PFSK-1 (cell line): ENCODE measurements at regions not wholly inside any gene's neighbourhood (a gene's known extent, or its start where the extent isn't known, plus 50 kb on each side); places are given as distances from the start of the nearest gene placed in this dataset.

ENCODE experiments used
- FOXP2 ChIP-seq: optimal IDR thresholded peaks from 2 replicates; pipeline ENCODE3; 2011; ENCODE audit warnings: borderline replicate concordance, control low read depth, inconsistent platforms; ENCODE audit not compliant: insufficient read depth; ENCODE audit errors: extremely low read length, extremely low read depth
- POLR2AphosphoS5 ChIP-seq: IDR thresholded peaks from 2 replicates; pipeline ENCODE4 v1.6.1; 2012; ENCODE audit warnings: low read depth, mild to moderate bottlenecking, control low read depth, low read length, moderate library complexity
- SIN3A ChIP-seq: IDR thresholded peaks from 2 replicates; pipeline ENCODE4 v1.6.1; 2012; ENCODE audit warnings: mild to moderate bottlenecking, low read length, moderate library complexity, borderline replicate concordance; ENCODE audit not compliant: insufficient read depth
- TAF1 ChIP-seq: IDR thresholded peaks from 2 replicates; pipeline ENCODE4 v1.6.1; 2012; ENCODE audit warnings: low read length, control low read depth, borderline replicate concordance; ENCODE audit not compliant: insufficient read depth
- TF ChIP-seq, protein P1 (sequence below), 2 experiments: IDR thresholded peaks; 2 replicates each; pipeline versions ENCODE4 v1.6.1 to v1.8.0; 2011 to 2012; ENCODE audit warnings: low read depth in 2 of 2, low read length in 2 of 2, control low read depth in 1 of 2, inconsistent platforms in 1 of 2, mild to moderate bottlenecking in 1 of 2, moderate library complexity in 1 of 2; ENCODE audit not compliant: insufficient read depth in 1 of 2

- TF ChIP-seq, protein P1, sequence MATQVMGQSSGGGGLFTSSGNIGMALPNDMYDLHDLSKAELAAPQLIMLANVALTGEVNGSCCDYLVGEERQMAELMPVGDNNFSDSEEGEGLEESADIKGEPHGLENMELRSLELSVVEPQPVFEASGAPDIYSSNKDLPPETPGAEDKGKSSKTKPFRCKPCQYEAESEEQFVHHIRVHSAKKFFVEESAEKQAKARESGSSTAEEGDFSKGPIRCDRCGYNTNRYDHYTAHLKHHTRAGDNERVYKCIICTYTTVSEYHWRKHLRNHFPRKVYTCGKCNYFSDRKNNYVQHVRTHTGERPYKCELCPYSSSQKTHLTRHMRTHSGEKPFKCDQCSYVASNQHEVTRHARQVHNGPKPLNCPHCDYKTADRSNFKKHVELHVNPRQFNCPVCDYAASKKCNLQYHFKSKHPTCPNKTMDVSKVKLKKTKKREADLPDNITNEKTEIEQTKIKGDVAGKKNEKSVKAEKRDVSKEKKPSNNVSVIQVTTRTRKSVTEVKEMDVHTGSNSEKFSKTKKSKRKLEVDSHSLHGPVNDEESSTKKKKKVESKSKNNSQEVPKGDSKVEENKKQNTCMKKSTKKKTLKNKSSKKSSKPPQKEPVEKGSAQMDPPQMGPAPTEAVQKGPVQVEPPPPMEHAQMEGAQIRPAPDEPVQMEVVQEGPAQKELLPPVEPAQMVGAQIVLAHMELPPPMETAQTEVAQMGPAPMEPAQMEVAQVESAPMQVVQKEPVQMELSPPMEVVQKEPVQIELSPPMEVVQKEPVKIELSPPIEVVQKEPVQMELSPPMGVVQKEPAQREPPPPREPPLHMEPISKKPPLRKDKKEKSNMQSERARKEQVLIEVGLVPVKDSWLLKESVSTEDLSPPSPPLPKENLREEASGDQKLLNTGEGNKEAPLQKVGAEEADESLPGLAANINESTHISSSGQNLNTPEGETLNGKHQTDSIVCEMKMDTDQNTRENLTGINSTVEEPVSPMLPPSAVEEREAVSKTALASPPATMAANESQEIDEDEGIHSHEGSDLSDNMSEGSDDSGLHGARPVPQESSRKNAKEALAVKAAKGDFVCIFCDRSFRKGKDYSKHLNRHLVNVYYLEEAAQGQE (IDR thresholded peaks at IDR 0.05; ENCODE audit: insufficient read depth in 1 of 2, low read depth in 2 of 2, low read length in 2 of 2) = no peak
- TF ChIP-seq SIN3A = no peak
- TF ChIP-seq TAF1 = no peak
- no peak for TF ChIP-seq FOXP2
- no peak for TF ChIP-seq POLR2AphosphoS5
These were observed 828.6 kb downstream of the TBC1D22A start for GRCh38 chr22:47591016-47591415.

- TF ChIP-seq, protein P1 (IDR thresholded peaks at IDR 0.05; ENCODE audit: insufficient read depth in 1 of 2, low read depth in 2 of 2, low read length in 2 of 2) = no peak
- no peak for TF ChIP-seq POLR2AphosphoS5
- no peak for TF ChIP-seq TAF1
- TF ChIP-seq FOXP2 = no peak
- TF ChIP-seq SIN3A = no peak
These were observed 827.1 kb downstream of the TBC1D22A start for GRCh38 chr22:47589271-47590250.

GRCh38 chr22:47588578-47588960 lies 826.1 kb downstream of the TBC1D22A start:
- no peak for TF ChIP-seq TAF1
- TF ChIP-seq SIN3A = no peak
- TF ChIP-seq FOXP2 = no peak
- no peak for TF ChIP-seq POLR2AphosphoS5
- TF ChIP-seq, protein P1 (IDR thresholded peaks at IDR 0.05; ENCODE audit: insufficient read depth in 1 of 2, low read depth in 2 of 2, low read length in 2 of 2) = no peak

DNA sequence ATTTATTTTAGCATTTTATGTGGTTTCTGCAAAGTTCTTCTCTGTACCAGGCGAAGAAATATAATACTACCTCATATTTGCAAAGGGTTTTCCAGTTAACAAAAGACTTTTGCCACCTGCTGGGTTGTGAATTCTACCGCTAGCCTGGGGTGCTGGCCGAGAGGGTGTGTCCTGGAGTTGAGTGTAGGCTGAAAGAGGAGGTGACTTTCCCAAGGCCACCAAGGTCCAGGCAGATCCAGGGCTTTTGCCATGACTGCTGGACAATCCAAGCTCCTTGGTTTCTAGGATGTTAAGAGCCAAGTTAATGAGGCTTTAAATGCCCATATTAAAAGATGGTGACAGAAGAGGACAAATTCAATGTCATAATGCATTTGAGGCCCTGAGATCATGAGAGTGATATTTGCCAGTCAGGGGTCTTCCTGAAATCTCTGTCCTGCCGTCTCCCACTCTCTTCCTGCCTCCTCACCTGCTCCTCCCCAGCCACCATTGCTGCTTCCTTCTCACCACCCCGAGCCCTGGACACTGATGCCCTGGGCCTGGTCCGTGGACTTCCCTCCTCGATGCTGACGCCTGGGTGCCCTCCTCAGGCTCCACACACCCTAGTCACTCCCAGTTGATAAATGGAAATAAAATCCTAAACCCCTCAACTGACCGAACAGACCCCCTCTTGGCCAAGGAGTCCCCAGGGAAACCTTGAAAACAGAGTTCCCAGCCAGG lies 825.6 kb downstream of the TBC1D22A start:
- no peak for TF ChIP-seq TAF1

- TF ChIP-seq POLR2AphosphoS5 (no peak), FOXP2 (no peak), SIN3A (no peak), TAF1 (no peak)
- TF ChIP-seq, protein P1 (IDR thresholded peaks at IDR 0.05; ENCODE audit: insufficient read depth in 1 of 2, low read depth in 2 of 2, low read length in 2 of 2) = no peak
These were observed 824.9 kb downstream of the TBC1D22A start for GRCh38 chr22:47587361-47587760.
